Mucosa of descending colon (tissue), 3 donors: ENCODE measurements at regions not wholly inside any gene's neighbourhood (a gene's known extent, or its start where the extent isn't known, plus 50 kb on each side); places are given as distances from the start of the nearest gene placed in this dataset.

Source experiments
- ATAC-seq: fragments of 200-7000 bp; cut with Tn5 transposase; one replicate; pipeline ENCODE4 v1.9.1; 2020; ENCODE audit warnings: mild to moderate bottlenecking, moderate library complexity
- DNase-seq, 3 donors: peaks; one replicate each; pipeline ENCODE4 v3.0.0-alpha.2; 2020
- H3K36me3 ChIP-seq: fragments of 200-600 bp; one replicate; pipeline ENCODE4 v1.8.0; 2021; ENCODE audit warnings: low read depth, mild to moderate bottlenecking
- H3K4me1 ChIP-seq: fragments of 200-600 bp; one replicate; pipeline ENCODE4 v1.8.0; 2021; ENCODE audit warnings: low read depth, mild to moderate bottlenecking
- H3K4me3 ChIP-seq: fragments of 200-600 bp; one replicate; pipeline ENCODE4 v1.8.0; 2021; ENCODE audit warnings: mild to moderate bottlenecking
- H3K9me3 ChIP-seq: fragments of 200-600 bp; one replicate; pipeline ENCODE4 v1.8.0; 2021; ENCODE audit warnings: mild to moderate bottlenecking
- intact Hi-C, 2 donors: fragments of 100-400 bp; cut with DNase I in 1 of 2; cut with micrococcal nuclease in 1 of 2; formaldehyde crosslinking; loops; one replicate each; pipeline versions ENCODE4 v1.11.0 to v1.11.1; 2022; cut with DNase I, micrococcal nuclease
- TF ChIP-seq, protein P1 (sequence below): fragments of 200-600 bp; IDR thresholded peaks from one replicate; pipeline ENCODE4 v1.8.0; 2022; ENCODE audit warnings: antibody characterized with exemption, mild to moderate bottlenecking
- donor health status: DM: no; HTN: no; CAD: no; lungs with moderate emphysema.
- donor health status: DM: no; HTN: no; CAD: no.
- donor health status: DM: no; HTN: yes; CAD: no.

DNA sequence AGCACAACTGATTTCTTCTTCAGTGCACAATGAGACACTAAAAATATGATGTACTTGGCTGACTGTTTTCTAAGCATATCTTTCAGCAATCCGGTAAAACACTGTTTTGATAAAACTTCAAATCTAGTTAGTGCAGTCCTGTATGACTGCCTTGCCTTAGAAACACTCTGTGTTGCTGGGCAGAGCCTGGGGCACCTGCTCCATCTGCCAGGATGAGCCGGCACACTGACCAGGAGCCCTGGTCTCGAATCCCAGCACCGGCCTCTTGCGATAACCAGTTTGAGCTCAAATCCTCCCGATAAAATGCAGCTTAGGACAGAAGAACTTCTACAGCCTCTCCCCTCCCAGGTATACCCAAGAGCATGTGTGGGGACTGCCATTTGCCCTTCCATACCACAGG is 199.5 kb downstream of the SIPA1L2 start:
- Histone ChIP-seq H3K4me3 (no peak overlapping the region), H3K4me1 (peaks cover 7% of the 10 kb centered on the region), H3K36me3 (no peaks in the 10 kb centered on the region), H3K9me3 (no peaks in the 10 kb centered on the region)
- ATAC-seq = no peak
- TF ChIP-seq, protein P1, sequence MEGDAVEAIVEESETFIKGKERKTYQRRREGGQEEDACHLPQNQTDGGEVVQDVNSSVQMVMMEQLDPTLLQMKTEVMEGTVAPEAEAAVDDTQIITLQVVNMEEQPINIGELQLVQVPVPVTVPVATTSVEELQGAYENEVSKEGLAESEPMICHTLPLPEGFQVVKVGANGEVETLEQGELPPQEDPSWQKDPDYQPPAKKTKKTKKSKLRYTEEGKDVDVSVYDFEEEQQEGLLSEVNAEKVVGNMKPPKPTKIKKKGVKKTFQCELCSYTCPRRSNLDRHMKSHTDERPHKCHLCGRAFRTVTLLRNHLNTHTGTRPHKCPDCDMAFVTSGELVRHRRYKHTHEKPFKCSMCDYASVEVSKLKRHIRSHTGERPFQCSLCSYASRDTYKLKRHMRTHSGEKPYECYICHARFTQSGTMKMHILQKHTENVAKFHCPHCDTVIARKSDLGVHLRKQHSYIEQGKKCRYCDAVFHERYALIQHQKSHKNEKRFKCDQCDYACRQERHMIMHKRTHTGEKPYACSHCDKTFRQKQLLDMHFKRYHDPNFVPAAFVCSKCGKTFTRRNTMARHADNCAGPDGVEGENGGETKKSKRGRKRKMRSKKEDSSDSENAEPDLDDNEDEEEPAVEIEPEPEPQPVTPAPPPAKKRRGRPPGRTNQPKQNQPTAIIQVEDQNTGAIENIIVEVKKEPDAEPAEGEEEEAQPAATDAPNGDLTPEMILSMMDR = no peak
- no peak for DNase-seq
- intact Hi-C loops = no loop called here

DNA sequence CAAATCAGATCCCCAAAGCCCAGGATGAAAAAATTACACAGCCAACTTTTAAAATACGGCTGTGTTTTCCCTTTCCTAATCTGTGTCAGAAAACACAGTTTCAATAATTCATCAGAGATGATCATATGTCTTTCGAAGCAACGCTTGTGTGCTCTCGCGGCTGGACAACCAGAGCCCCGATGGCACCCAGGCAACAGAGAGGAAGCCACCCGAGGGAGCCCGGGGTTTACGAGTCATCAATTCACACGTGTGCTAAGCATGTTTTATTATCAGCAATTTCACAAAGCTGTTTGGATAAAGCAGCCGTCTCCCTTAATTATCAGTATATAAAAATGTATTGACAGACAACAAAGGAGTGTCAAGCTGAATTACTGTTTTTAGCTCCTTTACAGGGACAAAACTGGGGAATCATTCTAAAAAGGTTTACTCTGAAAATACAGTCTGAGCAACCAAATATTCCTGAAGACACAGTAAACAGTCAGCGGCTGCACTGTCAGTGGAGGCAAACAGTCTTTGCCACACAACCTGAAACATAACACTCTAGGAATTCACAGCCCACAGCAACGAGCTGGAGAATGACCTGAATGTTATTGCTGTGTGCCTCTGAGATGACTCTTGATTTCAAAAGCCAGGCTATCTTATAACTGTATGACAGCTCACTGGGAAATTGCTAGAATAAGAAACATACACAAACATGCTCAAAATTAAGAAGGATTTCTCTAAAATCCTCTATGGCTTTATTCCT is 201.0 kb downstream of the SIPA1L2 start:
- no peak for ATAC-seq
- intact Hi-C loops = no loop called here
- no peaks in the 10 kb centered on the region for H3K9me3 ChIP-seq
- H3K4me3 ChIP-seq = no peak overlapping the region
- H3K36me3 ChIP-seq = no peaks in the 10 kb centered on the region
- H3K4me1 ChIP-seq = peaks cover 7% of the 10 kb centered on the region
- DNase-seq = no peak
- TF ChIP-seq, protein P1 = no peak

DNA sequence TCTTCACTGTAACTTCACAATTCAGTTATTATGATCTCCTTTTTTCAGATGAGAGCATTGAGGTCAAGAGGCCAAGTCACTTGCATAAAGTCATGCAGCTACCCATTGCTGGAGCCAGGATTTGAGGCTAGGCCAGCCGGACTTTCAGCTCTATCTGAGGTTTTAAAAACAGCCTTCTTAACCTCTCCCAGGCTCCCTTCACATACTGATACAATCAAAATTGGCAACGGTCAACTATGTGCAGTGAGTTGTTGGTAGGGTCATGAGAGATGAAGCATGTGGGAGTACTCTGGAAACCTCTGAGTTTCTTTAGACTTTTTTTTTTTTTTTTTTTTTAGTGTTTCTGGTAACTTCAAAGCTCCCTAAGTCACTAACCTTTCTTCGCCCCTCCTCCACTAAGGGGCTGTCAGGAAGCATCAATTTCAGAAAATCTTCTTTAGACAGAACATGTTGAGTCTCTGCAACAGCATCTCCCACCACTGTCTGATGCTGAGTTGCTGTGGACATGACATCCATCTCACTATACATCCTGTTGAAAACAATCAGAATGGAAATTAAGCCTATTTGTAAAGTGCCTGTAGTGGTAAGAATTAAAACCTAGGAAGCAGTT is 201.8 kb downstream of the SIPA1L2 start:
- Histone ChIP-seq H3K9me3 (no peaks in the 10 kb centered on the region), H3K4me1 (peaks cover 7% of the 10 kb centered on the region), H3K4me3 (no peak overlapping the region), H3K36me3 (no peaks in the 10 kb centered on the region)
- DNase-seq (no peak), ATAC-seq (no peak)
- TF ChIP-seq, protein P1 = no peak
- intact Hi-C loops = no loop called here

DNA sequence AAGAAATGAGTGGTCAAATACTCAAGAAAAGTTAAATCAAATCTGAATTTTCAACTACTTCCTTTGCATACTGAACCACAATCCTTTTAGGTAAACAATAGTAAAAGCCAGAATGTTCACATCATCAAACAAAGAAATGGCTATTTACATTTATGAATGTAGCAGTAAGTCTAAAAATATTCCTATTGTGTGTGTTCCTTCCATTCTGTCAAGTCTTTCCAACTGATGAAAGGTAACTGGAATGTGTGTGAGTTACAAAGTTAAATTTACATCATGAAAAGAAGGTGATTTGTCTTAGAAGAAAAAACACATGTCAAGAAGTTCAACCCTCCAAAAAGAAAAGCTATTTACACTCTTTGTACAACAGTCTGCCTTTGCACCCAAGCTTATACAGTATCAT is 203.1 kb downstream of the SIPA1L2 start:
- no peaks in the 10 kb centered on the region for H3K9me3 ChIP-seq
- peaks cover 7% of the 10 kb centered on the region for H3K4me1 ChIP-seq
- TF ChIP-seq, protein P1 = no peak
- intact Hi-C loops = no loop called here
- DNase-seq = no peak
- no peak overlapping the region for H3K4me3 ChIP-seq
- H3K36me3 ChIP-seq = no peaks in the 10 kb centered on the region
- no peak for ATAC-seq

DNA sequence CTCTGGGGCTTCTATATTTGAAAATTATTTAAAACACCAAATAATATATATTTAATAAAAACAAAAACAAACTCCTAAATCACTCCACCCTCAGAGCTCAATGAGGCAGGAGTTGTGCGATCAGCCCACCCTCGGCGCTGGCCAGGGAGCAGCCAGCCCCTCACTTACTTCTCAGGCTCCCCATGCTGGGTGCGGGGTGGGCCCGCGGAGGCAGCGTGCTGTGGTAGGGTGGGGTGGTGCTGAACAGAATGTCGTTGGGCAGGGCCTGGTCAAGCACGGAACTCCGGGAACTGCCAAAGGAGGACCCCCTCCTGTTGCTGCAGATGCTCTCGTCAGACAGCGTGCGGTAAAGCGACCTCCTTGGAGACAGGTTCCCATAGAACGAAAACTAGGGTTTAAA is 204.5 kb downstream of the SIPA1L2 start:
- Histone ChIP-seq H3K4me3 (no peak overlapping the region), H3K36me3 (no peaks in the 10 kb centered on the region), H3K4me1 (peaks cover 7% of the 10 kb centered on the region), H3K9me3 (no peaks in the 10 kb centered on the region)
- TF ChIP-seq, protein P1 = no peak
- DNase-seq (no peak), ATAC-seq (no peak)
- intact Hi-C loops = no loop called here
